HG03457 (cell line): ENCODE measurements at regions not wholly inside any gene's neighbourhood (a gene's known extent, or its start where the extent isn't known, plus 50 kb on each side); places are given as distances from the start of the nearest gene placed in this dataset.

Source experiments
- ATAC-seq: cut with Tn5 transposase; IDR thresholded peaks from one replicate; pipeline ENCODE4 v1.9.1; 2021; ENCODE audit warnings: moderate number of reproducible peaks; ENCODE audit not compliant: unreplicated experiment

DNA sequence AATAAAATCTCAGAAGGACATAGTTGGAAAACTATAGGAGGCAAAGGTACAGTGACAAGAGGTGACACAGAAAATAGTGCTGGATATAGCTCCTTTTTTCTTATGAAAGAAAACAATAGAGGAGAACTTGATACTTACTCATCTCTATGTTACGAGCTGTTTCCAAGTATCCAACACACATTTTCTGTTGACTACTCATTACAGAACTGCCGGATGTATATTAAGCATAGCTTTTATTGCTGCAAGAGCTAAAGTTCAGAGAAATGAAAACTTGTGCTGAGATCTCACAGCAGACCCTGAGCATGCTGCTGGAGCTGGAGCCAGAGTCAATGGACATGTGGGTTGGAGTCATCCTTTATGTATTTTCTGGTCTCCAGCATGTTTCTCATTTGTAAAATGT, 210.0 kb upstream of the NT5C1B start:
- ATAC-seq = no peak

DNA sequence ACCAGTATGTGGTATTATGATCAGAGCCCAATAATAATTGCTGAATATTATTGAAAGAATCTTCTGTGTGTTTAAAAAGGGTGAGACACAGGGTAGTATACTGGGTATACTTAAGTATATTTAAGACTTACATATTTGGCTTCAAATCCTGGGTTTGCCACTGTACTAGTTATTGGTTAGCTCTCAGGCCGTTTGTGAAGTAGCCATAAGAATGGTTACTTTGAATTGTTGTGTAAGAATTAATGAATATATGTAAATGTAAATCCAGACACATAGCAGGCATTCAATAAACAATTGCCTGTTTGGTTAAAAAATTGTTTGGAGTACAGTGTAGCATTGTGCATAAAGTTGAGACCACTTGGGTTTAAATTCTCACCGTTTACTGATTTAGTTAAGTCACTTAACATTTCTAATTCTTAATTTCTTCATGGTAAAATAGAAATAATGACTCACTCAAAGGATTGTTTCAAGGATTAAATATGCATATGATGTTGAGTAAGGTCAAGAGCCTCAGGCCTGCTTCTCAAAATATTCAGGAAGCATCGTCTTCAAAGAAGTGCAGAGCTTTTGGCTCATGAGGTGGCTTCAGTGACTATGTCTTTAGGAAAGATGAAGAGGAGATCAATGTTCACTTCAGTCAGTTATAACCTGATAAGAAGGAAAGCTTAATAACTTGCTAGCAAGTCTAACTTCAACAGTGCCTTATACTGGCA, 207.9 kb upstream of the NT5C1B start:
- ATAC-seq = no peak

GRCh38 chr2:18795906-18796305, 206.5 kb upstream of the NT5C1B start:
- no peak for ATAC-seq

- no peak for ATAC-seq
Measured at GRCh38 chr2:18792684-18793083, 203.3 kb upstream of the NT5C1B start.

- ATAC-seq = no peak
Measured at GRCh38 chr2:18792226-18792629, 202.9 kb upstream of the NT5C1B start.

DNA sequence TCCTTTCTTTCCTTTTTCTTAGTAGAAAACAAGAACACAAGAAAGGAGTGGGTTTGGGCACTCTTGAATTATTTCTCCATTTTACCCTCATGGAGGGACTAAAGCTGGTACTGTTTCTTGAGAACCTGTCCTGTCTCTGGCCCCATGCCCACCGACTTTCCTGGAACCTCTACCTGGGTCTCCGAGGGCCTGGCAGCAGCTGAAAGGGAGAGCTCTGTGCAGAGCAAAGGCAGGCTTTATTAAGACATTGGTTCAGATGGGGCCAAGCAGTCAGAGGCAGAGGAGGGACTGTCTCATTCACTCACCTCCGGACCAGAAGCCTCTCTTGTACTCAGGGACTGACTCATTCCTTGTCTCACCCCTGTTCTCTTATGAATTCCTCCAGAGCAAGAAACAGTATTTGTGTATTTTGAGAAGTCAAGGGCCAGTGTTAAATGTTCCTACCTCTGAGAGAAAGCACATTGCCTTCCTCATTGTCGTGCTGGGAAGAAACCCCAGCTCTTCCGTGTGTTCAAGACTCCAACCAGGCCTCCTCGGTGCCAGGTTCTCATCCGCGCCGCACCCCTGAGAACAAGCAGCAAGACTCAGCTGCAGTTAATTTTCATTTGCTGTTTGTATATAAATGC, 201.9 kb upstream of the NT5C1B start:
- ATAC-seq = no peak

DNA sequence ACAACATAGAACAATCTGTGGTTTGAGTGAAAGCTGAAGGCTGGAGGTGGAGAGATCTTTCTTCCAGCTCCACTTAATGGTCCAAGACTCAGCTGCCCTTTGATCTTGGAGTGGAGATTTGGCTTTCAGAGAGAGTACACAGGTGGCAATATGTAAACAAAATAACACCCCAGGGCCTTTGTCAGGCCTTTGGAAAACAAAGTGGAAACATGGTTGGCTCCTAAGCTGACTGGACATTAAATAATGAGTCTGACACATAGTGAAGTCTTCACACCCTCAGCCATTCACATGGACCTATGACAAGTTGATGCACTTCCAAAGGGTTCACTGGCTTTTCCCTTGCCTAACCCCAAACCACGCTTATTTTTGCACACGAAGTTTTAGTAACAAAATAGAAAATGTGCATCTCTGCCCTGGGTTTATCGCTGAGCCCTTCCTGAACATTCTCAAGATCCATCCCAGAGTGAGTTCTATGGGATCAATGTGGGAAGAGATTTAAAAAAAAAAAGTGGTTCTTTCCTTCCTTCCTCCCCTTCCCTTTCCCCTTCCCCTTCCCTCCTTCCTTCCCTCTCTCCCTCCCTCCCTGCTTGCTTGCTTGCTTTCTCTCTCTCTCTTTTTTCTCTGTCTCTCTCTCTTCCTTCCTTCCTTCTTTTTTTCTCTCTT, 201.3 kb upstream of the NT5C1B start:
- no peak for ATAC-seq

DNA sequence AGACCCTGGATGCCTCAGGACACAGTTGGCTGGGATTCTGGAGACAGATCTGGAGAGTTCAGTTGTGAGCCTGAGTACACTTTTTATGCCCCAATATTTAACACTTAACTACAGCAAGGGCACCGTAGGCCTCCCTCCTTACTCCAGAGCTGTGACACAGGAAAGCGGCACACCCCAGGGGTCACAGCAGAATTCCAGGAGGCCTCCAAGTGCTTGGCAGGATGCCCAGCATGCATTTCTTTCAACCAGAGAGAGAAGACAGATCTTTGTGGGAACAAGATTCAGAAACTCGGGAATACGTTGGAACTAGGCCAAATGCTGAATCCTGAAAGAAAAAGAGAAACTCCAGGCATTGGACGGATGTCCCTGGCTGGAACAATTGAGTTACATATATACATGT, 199.2 kb upstream of the NT5C1B start:
- ATAC-seq = no peak

- ATAC-seq = no peak
Measured at GRCh38 chr2:18787726-18788125, 198.4 kb upstream of the NT5C1B start.

GRCh38 chr2:18784245-18784644, 194.9 kb upstream of the NT5C1B start:
- ATAC-seq = no peak

GRCh38 chr2:18781541-18782280, 192.3 kb upstream of the NT5C1B start:
- no peak for ATAC-seq

DNA sequence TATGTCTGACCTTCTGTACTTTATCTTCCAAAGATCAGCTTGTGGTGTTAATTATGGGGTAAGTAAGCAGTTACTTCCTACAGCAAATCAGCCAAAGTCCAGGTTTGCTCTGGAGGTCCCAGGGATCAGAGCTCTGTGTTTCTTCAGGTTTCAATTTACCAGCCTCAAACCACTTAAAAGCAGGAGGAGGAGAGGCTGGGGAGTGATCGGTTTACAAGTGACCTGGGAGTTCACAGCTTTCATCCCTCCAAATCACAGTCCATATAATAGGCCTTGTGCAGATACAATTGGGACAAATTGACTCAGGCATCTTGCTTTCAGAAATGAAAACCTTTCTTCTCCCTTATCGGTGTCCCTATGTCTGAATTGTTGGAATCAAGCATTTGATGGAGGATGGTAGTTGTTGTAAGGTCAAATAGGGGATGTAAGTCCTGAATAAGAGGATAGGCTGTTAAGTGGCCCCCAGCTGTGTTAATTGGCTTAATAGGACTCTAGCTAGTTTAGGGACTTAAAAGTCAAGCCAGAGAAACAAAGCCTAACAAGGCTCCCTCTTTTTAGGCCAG, 188.0 kb upstream of the NT5C1B start:
- ATAC-seq = no peak

GRCh38 chr2:18771212-18771611, 181.8 kb upstream of the NT5C1B start:
- no peak for ATAC-seq

- no peak for ATAC-seq
Measured at GRCh38 chr2:18763338-18763737, 174.0 kb upstream of the NT5C1B start.

DNA sequence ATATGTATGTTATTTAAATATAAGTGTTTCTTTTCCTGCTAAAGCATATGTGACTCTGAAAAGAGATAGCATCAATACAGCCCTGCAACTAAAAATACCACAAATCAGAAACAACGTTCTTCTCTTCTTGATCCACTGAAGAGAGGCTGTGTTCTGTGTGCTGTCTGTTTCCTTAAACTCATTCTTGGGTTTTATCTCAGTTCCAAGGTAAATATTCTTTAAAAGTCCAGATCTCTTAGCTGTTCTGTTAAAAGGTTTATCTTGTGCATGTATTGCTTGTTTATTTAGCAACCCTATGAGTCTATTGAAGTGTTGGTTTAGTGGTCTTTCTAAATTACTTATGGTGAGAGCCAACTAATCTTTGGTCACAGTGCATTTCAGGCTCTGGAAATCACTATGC, 173.3 kb upstream of the NT5C1B start:
- no peak for ATAC-seq

GRCh38 chr2:18754286-18754685, 164.9 kb upstream of the NT5C1B start:
- ATAC-seq = no peak

- ATAC-seq = no peak
Measured at GRCh38 chr2:18753722-18754121, 164.4 kb upstream of the NT5C1B start.

DNA sequence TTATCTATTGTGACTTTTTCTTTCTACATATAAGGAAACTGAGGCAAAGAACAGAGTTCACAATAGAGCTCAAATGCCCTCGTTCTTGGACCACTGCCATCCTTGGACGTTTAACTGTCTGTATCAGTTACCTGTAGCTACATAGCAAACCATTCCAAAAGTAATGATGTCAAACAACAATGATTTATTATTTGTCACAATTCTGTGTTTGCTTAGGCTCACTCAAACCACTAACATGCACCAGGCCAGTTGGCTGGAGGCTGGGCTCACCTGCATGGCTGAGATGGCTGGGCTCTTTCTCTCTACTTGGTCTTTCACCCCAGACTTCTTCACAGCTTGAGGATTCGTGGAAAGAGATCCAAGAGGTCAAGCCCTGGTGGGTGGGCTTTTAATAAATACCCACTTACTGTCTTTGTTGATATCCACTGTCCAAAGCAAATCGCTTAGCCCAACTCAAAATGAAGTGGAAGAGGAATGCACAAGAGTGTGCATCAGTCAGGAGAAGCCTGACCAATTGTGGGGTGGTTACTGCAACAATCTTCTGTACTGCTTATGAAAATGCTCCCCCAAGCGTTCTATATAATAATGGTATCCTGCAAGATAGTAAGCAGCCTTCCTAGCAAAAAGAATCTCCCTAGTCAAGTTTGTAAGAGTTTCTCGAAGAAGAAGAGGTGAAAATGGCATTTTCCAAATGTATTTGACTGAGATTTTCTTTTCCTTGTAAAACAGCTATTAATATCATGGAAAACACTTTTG, 163.5 kb upstream of the NT5C1B start:
- ATAC-seq = no peak

- no peak for ATAC-seq
Measured at GRCh38 chr2:18752022-18752493, 162.7 kb upstream of the NT5C1B start.
